Esophagus muscularis mucosa (tissue), 3 donors: ENCODE measurements at regions not wholly inside any gene's neighbourhood (a gene's known extent, or its start where the extent isn't known, plus 50 kb on each side); places are given as distances from the start of the nearest gene placed in this dataset.

Source experiments
- CTCF ChIP-seq, 3 experiments: fragments of 200-600 bp in 2 of 3; fragments of 450-650 bp in 1 of 3; sonication (generic) in 2 of 3; IDR thresholded peaks; one replicate each; pipeline ENCODE4 v1.5.1; 2017 to 2019; ENCODE audit warnings: antibody characterized with exemption in 3 of 3, mild to moderate bottlenecking in 2 of 3, moderate library complexity in 1 of 3
- POLR2A ChIP-seq: fragments of 450-650 bp; IDR thresholded peaks from one replicate; pipeline ENCODE4 v1.6.1; 2017; ENCODE audit warnings: antibody characterized with exemption, moderate library complexity, mild to moderate bottlenecking, low read depth
- POLR2AphosphoS5 ChIP-seq, 2 donors: sonication (generic); formaldehyde crosslinking; IDR thresholded peaks; one replicate each; pipeline ENCODE4 v1.6.1; 2017; ENCODE audit warnings: antibody characterized with exemption in 2 of 2

GRCh38 chr15:95469496-95470000 lies 861.0 kb upstream of the NR2F2 start:
- TF ChIP-seq CTCF (IDR thresholded peaks at IDR 0.05), result no peak
- no peak for TF ChIP-seq POLR2A
- TF ChIP-seq POLR2AphosphoS5 (IDR thresholded peaks at IDR 0.05), result no peak
